HEK293 (cell line): ENCODE measurements at regions not wholly inside any gene's neighbourhood (a gene's known extent, or its start where the extent isn't known, plus 50 kb on each side); places are given as distances from the start of the nearest gene placed in this dataset.

Experiments used
- CTCF ChIA-PET: fragments of 350-600 bp; formaldehyde crosslinking; extraction: SDS; loops from one replicate; lab custom pipeline; 2021; ENCODE audit warnings: antibody characterized with exemption; lab: Yijun Ruan, JAX
- POLR2A ChIA-PET: fragments of 300-600 bp; formaldehyde crosslinking; extraction: SDS; loops from one replicate; lab custom pipeline; 2020; ENCODE audit warnings: antibody characterized with exemption, inconsistent platforms; lab: Yijun Ruan, JAX
- H3K27ac ChIP-seq: fragments of 200-500 bp; sonication (Bioruptor generic); 2 replicates; pipeline ENCODE4 v1.5.1; 2014; ENCODE audit warnings: low read depth, low read length, control low read depth, inconsistent platforms; ENCODE audit errors: extremely low read depth
- H3K36me3 ChIP-seq, 2 experiments: fragments of 200-500 bp in 1 of 2; sonication (Bioruptor generic) in 1 of 2; 1 replicate in 1 of 2; 2 replicates in 1 of 2; pipeline ENCODE4 v1.5.1; 2014 to 2017; ENCODE audit warnings: inconsistent platforms in 2 of 2, low read length in 2 of 2; ENCODE audit not compliant: control insufficient read depth in 2 of 2, insufficient read depth in 1 of 2
- H3K4me1 ChIP-seq: fragments of 200-500 bp; sonication (Bioruptor generic); 2 replicates; pipeline ENCODE4 v1.5.1; 2014; ENCODE audit warnings: mild to moderate bottlenecking, low read length, inconsistent platforms; ENCODE audit not compliant: control insufficient read depth, insufficient read depth
- H3K4me3 ChIP-seq: 2 replicates; pipeline ENCODE4 v1.5.1; 2011; ENCODE audit warnings: low read depth, mild to moderate bottlenecking, control low read depth, low read length, moderate library complexity
- H3K9me3 ChIP-seq: fragments of 200-500 bp; sonication (Bioruptor generic); 2 replicates; pipeline ENCODE4 v1.5.1; 2014; ENCODE audit warnings: low read depth, low read length, inconsistent platforms; ENCODE audit not compliant: control insufficient read depth, insufficient read depth
- GLI4 ChIP-seq: fragments of 450-650 bp; formaldehyde crosslinking; IDR thresholded peaks from 2 replicates; pipeline ENCODE4 v1.5.1; 2016; ENCODE audit warnings: missing biosample characterization, missing genetic modification characterization
- HOXA7 ChIP-seq: sonication (generic); formaldehyde crosslinking; IDR thresholded peaks from 2 replicates; pipeline ENCODE4 v1.8.1; 2022; ENCODE audit warnings: missing genetic modification reagents, borderline replicate concordance
- IKZF3 ChIP-seq: fragments of 450-650 bp; IDR thresholded peaks from 2 replicates; pipeline ENCODE4 v1.5.0; 2018; ENCODE audit warnings: missing biosample characterization, mild to moderate bottlenecking, missing genetic modification characterization, moderate library complexity
- SCRT2 ChIP-seq: fragments of 450-650 bp; formaldehyde crosslinking; IDR thresholded peaks from 2 replicates; pipeline ENCODE4 v1.5.1; 2016; ENCODE audit warnings: missing biosample characterization, missing genetic modification characterization
- TCF7L2 ChIP-seq: IDR thresholded peaks from 2 replicates; pipeline ENCODE4 v1.6.1; 2011; ENCODE audit warnings: low read depth, mild to moderate bottlenecking, inconsistent platforms, low read length, moderate library complexity, borderline replicate concordance
- WT1 ChIP-seq: fragments of 450-650 bp; formaldehyde crosslinking; IDR thresholded peaks from 2 replicates; pipeline ENCODE4 v1.5.1; 2016; ENCODE audit warnings: missing biosample characterization, missing genetic modification characterization
- ZFP3 ChIP-seq: fragments of 450-650 bp; formaldehyde crosslinking; IDR thresholded peaks from 2 replicates; pipeline ENCODE4 v1.5.1; 2016; ENCODE audit warnings: low read depth, missing biosample characterization, missing genetic modification characterization
- ZNF114 ChIP-seq: fragments of 450-650 bp; formaldehyde crosslinking; IDR thresholded peaks from 2 replicates; pipeline ENCODE4 v1.5.0; 2017; ENCODE audit warnings: missing biosample characterization, missing genetic modification characterization
- ZNF169 ChIP-seq: fragments of 450-650 bp; formaldehyde crosslinking; IDR thresholded peaks from 2 replicates; pipeline ENCODE4 v1.5.1; 2016; ENCODE audit warnings: missing biosample characterization, missing genetic modification characterization
- ZNF324 ChIP-seq: fragments of 450-650 bp; formaldehyde crosslinking; IDR thresholded peaks from 2 replicates; pipeline ENCODE4 v1.5.1; 2016; ENCODE audit warnings: missing biosample characterization, missing genetic modification characterization
- ZNF335 ChIP-seq: fragments of 450-650 bp; formaldehyde crosslinking; conservative IDR thresholded peaks from 2 replicates; pipeline ENCODE4 v1.5.1; 2016; ENCODE audit warnings: missing biosample characterization, missing genetic modification characterization
- ZNF391 ChIP-seq: fragments of 450-650 bp; formaldehyde crosslinking; IDR thresholded peaks from 2 replicates; pipeline ENCODE4 v1.5.1; 2016; ENCODE audit warnings: low read depth, missing biosample characterization, missing genetic modification characterization, borderline replicate concordance
- ZNF394 ChIP-seq: fragments of 450-650 bp; formaldehyde crosslinking; IDR thresholded peaks from 2 replicates; pipeline ENCODE4 v1.5.1; 2016; ENCODE audit warnings: missing biosample characterization, missing genetic modification characterization, mild to moderate bottlenecking, moderate library complexity, borderline replicate concordance
- ZNF404 ChIP-seq: fragments of 450-650 bp; formaldehyde crosslinking; IDR thresholded peaks from 2 replicates; pipeline ENCODE4 v1.5.1; 2017; ENCODE audit warnings: missing biosample characterization, missing genetic modification characterization
- ZNF48 ChIP-seq: fragments of 450-650 bp; formaldehyde crosslinking; IDR thresholded peaks from 2 replicates; pipeline ENCODE4 v1.5.1; 2016; ENCODE audit warnings: missing biosample characterization, missing genetic modification characterization
- ZNF621 ChIP-seq: fragments of 450-650 bp; formaldehyde crosslinking; IDR thresholded peaks from 2 replicates; pipeline ENCODE4 v1.5.1; 2017; ENCODE audit warnings: missing biosample characterization, missing genetic modification characterization
- ZNF624 ChIP-seq: fragments of 450-650 bp; formaldehyde crosslinking; IDR thresholded peaks from 2 replicates; pipeline ENCODE4 v1.5.1; 2017; ENCODE audit warnings: missing biosample characterization, missing genetic modification characterization
- ZNF76 ChIP-seq: fragments of 450-650 bp; formaldehyde crosslinking; IDR thresholded peaks from 2 replicates; pipeline ENCODE4; 2016; ENCODE audit warnings: low read depth, missing biosample characterization, missing genetic modification characterization, borderline replicate concordance
- ZXDB ChIP-seq: fragments of 450-650 bp; formaldehyde crosslinking; IDR thresholded peaks from 2 replicates; pipeline ENCODE4 v1.5.1; 2016; ENCODE audit warnings: missing biosample characterization, missing genetic modification characterization
- TF ChIP-seq, protein P1 (sequence below): fragments of 450-650 bp; formaldehyde crosslinking; IDR thresholded peaks from 2 replicates; pipeline ENCODE4 v1.5.0; 2017; ENCODE audit warnings: missing biosample characterization, missing genetic modification characterization, borderline replicate concordance
- TF ChIP-seq, protein P2 (sequence below): fragments of 450-650 bp; formaldehyde crosslinking; conservative IDR thresholded peaks from 2 replicates; pipeline ENCODE4 v1.5.1; 2016; ENCODE audit warnings: low read depth, missing biosample characterization, missing genetic modification characterization
- TF ChIP-seq, protein P3 (sequence below): fragments of 450-650 bp; formaldehyde crosslinking; IDR thresholded peaks from 2 replicates; pipeline ENCODE4 v1.5.1; 2016; ENCODE audit warnings: missing biosample characterization, missing genetic modification characterization
- TF ChIP-seq, protein P4 (sequence below): fragments of 450-650 bp; formaldehyde crosslinking; IDR thresholded peaks from 2 replicates; pipeline ENCODE4 v1.5.1; 2016; ENCODE audit warnings: missing biosample characterization, missing genetic modification characterization
- TF ChIP-seq, protein P5 (sequence below): fragments of 450-650 bp; formaldehyde crosslinking; IDR thresholded peaks from 2 replicates; pipeline ENCODE4 v1.5.1; 2016; ENCODE audit warnings: missing biosample characterization, missing genetic modification characterization

DNA sequence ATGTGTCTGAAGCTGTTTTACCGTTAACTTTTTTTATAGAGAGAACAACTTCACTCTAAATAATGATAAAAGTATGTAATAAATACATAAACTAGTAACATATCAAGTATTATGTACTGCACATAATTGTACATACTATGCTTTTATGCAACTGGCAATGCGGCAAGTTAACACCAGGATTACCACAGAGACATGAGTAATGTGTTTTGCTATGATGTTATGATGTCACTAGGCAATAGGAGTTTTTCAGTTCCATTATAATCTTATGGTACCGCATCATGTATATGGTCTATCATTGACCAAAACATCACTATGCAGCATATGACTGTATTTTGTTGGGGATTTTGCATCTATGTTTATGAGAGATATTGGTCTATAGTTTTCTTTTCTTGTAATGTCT is 326.4 kb upstream of the TARS1 start:
- CTCF ChIA-PET: no interaction called here
- TF ChIP-seq, protein P1, sequence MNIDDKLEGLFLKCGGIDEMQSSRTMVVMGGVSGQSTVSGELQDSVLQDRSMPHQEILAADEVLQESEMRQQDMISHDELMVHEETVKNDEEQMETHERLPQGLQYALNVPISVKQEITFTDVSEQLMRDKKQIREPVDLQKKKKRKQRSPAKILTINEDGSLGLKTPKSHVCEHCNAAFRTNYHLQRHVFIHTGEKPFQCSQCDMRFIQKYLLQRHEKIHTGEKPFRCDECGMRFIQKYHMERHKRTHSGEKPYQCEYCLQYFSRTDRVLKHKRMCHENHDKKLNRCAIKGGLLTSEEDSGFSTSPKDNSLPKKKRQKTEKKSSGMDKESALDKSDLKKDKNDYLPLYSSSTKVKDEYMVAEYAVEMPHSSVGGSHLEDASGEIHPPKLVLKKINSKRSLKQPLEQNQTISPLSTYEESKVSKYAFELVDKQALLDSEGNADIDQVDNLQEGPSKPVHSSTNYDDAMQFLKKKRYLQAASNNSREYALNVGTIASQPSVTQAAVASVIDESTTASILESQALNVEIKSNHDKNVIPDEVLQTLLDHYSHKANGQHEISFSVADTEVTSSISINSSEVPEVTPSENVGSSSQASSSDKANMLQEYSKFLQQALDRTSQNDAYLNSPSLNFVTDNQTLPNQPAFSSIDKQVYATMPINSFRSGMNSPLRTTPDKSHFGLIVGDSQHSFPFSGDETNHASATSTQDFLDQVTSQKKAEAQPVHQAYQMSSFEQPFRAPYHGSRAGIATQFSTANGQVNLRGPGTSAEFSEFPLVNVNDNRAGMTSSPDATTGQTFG (tag by site-specific recombination): no peak
- TF ChIP-seq ZNF169 (tag by site-specific recombination) (no peak), GLI4 (no peak), ZNF404 (no peak), ZNF624 (no peak), ZNF324 (no peak), TCF7L2 (no peak), ZNF391 (tag by site-specific recombination) (no peak), HOXA7 (CRISPR knock-in tag) (no peak), ZNF621 (no peak), SCRT2 (no peak), ZNF335 (tag by site-specific recombination) (no peak), ZNF394 (no peak), WT1 (tag by site-specific recombination) (no peak), IKZF3 (tag by site-specific recombination) (no peak), ZNF76 (tag by site-specific recombination) (no peak)
- TF ChIP-seq, protein P2, sequence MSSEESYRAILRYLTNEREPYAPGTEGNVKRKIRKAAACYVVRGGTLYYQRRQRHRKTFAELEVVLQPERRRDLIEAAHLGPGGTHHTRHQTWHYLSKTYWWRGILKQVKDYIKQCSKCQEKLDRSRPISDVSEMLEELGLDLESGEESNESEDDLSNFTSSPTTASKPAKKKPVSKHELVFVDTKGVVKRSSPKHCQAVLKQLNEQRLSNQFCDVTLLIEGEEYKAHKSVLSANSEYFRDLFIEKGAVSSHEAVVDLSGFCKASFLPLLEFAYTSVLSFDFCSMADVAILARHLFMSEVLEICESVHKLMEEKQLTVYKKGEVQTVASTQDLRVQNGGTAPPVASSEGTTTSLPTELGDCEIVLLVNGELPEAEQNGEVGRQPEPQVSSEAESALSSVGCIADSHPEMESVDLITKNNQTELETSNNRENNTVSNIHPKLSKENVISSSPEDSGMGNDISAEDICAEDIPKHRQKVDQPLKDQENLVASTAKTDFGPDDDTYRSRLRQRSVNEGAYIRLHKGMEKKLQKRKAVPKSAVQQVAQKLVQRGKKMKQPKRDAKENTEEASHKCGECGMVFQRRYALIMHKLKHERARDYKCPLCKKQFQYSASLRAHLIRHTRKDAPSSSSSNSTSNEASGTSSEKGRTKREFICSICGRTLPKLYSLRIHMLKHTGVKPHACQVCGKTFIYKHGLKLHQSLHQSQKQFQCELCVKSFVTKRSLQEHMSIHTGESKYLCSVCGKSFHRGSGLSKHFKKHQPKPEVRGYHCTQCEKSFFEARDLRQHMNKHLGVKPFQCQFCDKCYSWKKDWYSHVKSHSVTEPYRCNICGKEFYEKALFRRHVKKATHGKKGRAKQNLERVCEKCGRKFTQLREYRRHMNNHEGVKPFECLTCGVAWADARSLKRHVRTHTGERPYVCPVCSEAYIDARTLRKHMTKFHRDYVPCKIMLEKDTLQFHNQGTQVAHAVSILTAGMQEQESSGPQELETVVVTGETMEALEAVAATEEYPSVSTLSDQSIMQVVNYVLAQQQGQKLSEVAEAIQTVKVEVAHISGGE (tag by site-specific recombination): no peak
- TF ChIP-seq, protein P3, sequence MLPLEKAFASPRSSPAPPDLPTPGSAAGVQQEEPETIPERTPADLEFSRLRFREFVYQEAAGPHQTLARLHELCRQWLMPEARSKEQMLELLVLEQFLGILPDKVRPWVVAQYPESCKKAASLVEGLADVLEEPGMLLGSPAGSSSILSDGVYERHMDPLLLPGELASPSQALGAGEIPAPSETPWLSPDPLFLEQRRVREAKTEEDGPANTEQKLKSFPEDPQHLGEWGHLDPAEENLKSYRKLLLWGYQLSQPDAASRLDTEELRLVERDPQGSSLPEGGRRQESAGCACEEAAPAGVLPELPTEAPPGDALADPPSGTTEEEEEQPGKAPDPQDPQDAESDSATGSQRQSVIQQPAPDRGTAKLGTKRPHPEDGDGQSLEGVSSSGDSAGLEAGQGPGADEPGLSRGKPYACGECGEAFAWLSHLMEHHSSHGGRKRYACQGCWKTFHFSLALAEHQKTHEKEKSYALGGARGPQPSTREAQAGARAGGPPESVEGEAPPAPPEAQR (tag by site-specific recombination): no peak
- TF ChIP-seq, protein P4, sequence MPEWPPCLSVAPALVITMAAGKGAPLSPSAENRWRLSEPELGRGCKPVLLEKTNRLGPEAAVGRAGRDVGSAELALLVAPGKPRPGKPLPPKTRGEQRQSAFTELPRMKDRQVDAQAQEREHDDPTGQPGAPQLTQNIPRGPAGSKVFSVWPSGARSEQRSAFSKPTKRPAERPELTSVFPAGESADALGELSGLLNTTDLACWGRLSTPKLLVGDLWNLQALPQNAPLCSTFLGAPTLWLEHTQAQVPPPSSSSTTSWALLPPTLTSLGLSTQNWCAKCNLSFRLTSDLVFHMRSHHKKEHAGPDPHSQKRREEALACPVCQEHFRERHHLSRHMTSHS (tag by site-specific recombination): no peak
- no peaks in the 10 kb centered on the region for H3K36me3 ChIP-seq
- H3K4me3 ChIP-seq: no peak overlapping the region
- H3K4me1 ChIP-seq: no peaks in the 10 kb centered on the region
- H3K9me3 ChIP-seq: no peaks in the 10 kb centered on the region
- no peak overlapping the region for H3K27ac ChIP-seq
- POLR2A ChIA-PET: no interaction called here

DNA sequence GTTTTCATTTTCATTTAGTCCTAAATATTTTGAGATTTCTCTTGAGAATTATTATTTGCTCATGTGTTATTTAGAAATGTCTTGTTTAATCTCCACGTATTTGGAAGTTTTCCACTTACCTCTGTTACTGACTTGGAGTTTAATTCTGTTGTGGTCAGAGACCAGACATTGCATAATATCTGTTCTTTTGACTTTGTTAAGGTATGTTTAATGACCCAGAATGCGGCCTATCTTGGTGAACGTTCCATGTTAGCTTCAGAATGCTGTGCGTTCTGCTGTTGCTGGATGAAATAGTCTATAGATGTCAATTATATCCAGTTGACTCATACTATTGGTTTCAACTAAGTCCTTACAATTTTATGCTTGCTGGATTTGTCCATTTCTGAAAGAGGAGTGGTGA is 325.3 kb upstream of the TARS1 start:
- Histone ChIP-seq H3K36me3 (no peaks in the 10 kb centered on the region), H3K27ac (no peak overlapping the region), H3K4me3 (no peak overlapping the region), H3K4me1 (no peaks in the 10 kb centered on the region), H3K9me3 (no peaks in the 10 kb centered on the region)
- POLR2A ChIA-PET: no interaction called here
- CTCF ChIA-PET: no interaction called here
- TF ChIP-seq ZFP3 (no peak), ZXDB (no peak), ZNF48 (tag by site-specific recombination) (no peak), ZNF114 (tag by site-specific recombination) (no peak)
- TF ChIP-seq, protein P5, sequence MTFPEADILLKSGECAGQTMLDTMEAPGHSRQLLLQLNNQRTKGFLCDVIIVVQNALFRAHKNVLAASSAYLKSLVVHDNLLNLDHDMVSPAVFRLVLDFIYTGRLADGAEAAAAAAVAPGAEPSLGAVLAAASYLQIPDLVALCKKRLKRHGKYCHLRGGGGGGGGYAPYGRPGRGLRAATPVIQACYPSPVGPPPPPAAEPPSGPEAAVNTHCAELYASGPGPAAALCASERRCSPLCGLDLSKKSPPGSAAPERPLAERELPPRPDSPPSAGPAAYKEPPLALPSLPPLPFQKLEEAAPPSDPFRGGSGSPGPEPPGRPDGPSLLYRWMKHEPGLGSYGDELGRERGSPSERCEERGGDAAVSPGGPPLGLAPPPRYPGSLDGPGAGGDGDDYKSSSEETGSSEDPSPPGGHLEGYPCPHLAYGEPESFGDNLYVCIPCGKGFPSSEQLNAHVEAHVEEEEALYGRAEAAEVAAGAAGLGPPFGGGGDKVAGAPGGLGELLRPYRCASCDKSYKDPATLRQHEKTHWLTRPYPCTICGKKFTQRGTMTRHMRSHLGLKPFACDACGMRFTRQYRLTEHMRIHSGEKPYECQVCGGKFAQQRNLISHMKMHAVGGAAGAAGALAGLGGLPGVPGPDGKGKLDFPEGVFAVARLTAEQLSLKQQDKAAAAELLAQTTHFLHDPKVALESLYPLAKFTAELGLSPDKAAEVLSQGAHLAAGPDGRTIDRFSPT (tag by site-specific recombination): no peak
